ENCODE measurements at regions not wholly inside any gene's neighbourhood (a gene's known extent, or its start where the extent isn't known, plus 50 kb on each side); places are given as distances from the start of the nearest gene placed in this dataset.

DNA sequence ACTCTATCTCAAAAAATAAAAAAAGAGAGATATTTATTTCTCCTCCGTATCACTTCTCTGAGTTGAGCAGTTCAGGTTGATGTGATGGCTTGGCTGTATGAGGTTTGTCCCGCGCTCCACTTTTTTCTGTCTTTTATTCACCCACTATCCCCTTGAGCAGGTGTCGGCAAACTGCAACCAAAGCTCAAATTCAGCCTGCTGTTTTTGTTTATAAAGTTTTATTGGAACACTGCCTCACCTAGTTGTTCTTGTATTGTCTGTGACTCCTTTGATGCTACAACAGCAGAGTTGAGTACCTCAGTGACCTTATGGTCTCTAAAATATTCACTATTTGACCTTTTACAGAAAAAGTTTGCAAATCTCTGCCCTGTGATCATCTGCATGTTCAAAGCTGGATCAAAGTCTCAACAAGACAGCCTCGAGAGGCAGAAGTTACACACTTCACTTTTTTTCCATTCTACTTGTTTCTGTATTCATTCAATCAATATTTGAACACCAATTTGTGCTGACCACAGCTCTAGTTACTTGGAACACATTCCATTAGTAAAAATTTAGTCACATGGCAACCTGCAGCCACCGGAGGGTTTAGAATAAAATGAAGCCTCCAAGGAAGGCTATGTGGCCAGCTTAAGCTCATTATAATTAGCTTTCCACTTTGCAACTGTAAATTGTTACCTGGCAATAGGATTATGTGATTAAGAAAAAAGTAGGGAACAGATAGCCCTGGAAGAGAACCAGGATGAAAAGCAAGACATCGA, 945.8 kb downstream of the KCNJ2 start:
- no peak overlapping the region for H3K27ac Mint-ChIP-seq
- H3K9me3 Mint-ChIP-seq, result peaks cover 2 to 25% (median 4%) of the 10 kb centered on the region in 3 donors
- H3K4me1 Mint-ChIP-seq, result peaks cover 0 to 2% (median 0%) of the 10 kb centered on the region in 3 donors
- no peak overlapping the region for H3K4me3 Mint-ChIP-seq
- no peaks in the 10 kb centered on the region for H3K27me3 Mint-ChIP-seq
- H3K36me3 Mint-ChIP-seq, result peaks cover 2% of the 10 kb centered on the region

DNA sequence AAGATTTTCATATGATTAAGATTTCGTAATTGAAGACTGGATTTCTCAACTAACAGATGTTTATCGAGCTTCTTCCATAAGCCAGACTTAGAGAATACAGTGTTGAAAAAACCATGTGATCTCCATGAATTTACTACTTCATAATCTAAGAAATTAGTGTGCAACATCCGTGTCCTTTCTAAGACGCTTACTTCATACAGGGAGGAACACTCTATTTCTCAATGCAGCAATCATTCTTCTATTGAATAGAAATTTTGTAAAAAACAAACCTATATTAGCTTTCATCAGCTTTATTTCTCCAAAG, 946.3 kb downstream of the KCNJ2 start:
- no peak overlapping the region for H3K4me3 Mint-ChIP-seq
- H3K27me3 Mint-ChIP-seq, result no peaks in the 10 kb centered on the region
- H3K27ac Mint-ChIP-seq, result no peak overlapping the region
- peaks cover 2% of the 10 kb centered on the region for H3K36me3 Mint-ChIP-seq
- H3K4me1 Mint-ChIP-seq, result peaks cover 0 to 2% (median 0%) of the 10 kb centered on the region in 3 donors
- H3K9me3 Mint-ChIP-seq, result peaks cover 1 to 25% (median 2%) of the 10 kb centered on the region in 3 donors

DNA sequence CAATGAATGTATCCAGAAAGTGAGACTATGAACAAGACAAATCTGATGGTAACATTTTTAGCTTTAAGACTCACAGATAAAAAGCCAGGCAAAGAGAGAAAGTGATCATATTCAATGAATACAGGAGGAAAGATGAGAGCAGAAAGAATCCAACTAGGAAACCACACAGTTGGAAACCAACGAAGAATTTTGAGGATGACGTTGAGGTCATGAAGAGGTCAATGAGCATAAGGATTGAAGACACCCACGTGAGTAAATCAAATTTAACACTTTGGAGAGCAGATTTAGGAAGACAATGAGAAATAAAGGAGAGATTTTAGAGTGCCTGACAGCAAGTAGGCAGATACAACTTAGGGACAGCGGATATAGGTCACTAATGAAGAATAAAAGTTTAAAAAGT, 948.1 kb downstream of the KCNJ2 start:
- Mint-ChIP-seq H3K9me3 (peaks cover 1 to 19% (median 2%) of the 10 kb centered on the region in 3 donors), H3K4me1 (peaks cover 0 to 2% (median 0%) of the 10 kb centered on the region in 3 donors), H3K27me3 (no peaks in the 10 kb centered on the region), H3K4me3 (no peak overlapping the region), H3K27ac (no peak overlapping the region), H3K36me3 (peaks cover 2% of the 10 kb centered on the region)

- peaks cover 1 to 19% (median 2%) of the 10 kb centered on the region in 3 donors for H3K9me3 Mint-ChIP-seq
- no peak overlapping the region for H3K27ac Mint-ChIP-seq
- no peaks in the 10 kb centered on the region for H3K27me3 Mint-ChIP-seq
- no peak overlapping the region for H3K4me3 Mint-ChIP-seq
- H3K4me1 Mint-ChIP-seq, result peaks cover 0 to 2% (median 0%) of the 10 kb centered on the region in 3 donors
- peaks cover 2% of the 10 kb centered on the region for H3K36me3 Mint-ChIP-seq
Observed at GRCh38 chr17:71118039-71118438, 948.7 kb downstream of the KCNJ2 start.

DNA sequence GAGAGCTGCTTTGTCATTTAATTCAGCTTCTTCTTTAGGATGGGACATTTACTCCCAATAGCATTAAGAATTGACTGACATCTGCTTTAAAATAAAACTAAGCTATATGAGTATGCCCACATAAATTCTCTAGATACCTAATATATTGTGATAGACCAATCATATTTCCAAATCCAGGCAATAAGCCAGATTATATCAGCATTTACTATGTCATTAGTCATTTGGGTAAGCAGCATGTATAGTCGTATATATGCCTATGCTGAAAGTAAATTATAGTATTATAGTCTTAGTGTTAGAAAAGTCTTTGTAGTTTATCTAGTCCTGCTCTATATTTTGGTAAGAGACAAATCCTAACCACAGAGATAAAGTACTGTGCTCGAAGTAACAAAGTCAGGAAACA, 958.1 kb downstream of the KCNJ2 start:
- Mint-ChIP-seq H3K4me3 (no peak overlapping the region), H3K9me3 (peaks cover 2 to 4% (median 2%) of the 10 kb centered on the region in 3 donors), H3K27me3 (no peaks in the 10 kb centered on the region), H3K4me1 (no peaks in the 10 kb centered on the region), H3K27ac (no peak overlapping the region), H3K36me3 (no peaks in the 10 kb centered on the region)

- Mint-ChIP-seq H3K4me1 (no peaks in the 10 kb centered on the region), H3K36me3 (no peaks in the 10 kb centered on the region), H3K4me3 (no peak overlapping the region), H3K9me3 (peaks cover 0 to 6% (median 2%) of the 10 kb centered on the region in 3 donors), H3K27me3 (no peaks in the 10 kb centered on the region), H3K27ac (no peak overlapping the region)
Observed at GRCh38 chr17:71142333-71142732, 973.0 kb downstream of the KCNJ2 start.

- Mint-ChIP-seq H3K27ac (no peak overlapping the region), H3K4me1 (no peaks in the 10 kb centered on the region), H3K4me3 (no peak overlapping the region), H3K9me3 (peaks cover 0 to 4% (median 4%) of the 10 kb centered on the region in 3 donors), H3K36me3 (no peaks in the 10 kb centered on the region), H3K27me3 (no peaks in the 10 kb centered on the region)
Observed at GRCh38 chr17:71145486-71145885, 975.3 kb upstream of the SOX9 start.

- Mint-ChIP-seq H3K36me3 (no peaks in the 10 kb centered on the region), H3K4me1 (no peaks in the 10 kb centered on the region), H3K27me3 (no peaks in the 10 kb centered on the region), H3K4me3 (no peak overlapping the region), H3K27ac (no peak overlapping the region), H3K9me3 (peaks cover 0 to 2% (median 0%) of the 10 kb centered on the region in 3 donors)
Observed at GRCh38 chr17:71147906-71148305, 972.9 kb upstream of the SOX9 start.

DNA sequence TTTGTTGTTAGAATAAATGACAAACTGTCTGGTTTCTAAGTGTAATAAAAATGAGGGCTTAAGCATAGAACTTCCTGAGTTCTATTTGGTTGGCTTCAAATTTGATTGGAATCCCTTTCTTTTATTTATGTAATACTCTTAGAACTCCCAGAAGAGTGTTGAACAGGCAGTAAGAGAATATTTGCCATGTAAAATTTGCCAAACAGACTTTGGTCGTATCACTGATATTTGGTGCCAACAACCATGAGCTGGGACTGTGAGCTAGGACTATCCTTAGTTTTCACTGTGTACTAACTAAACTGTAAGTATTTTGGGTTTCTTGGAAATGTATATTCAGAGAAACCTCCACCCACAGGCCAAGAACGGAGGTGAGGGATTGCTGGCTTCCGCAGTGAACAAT, 971.2 kb upstream of the SOX9 start:
- H3K4me1 Mint-ChIP-seq, result no peaks in the 10 kb centered on the region
- no peak overlapping the region for H3K4me3 Mint-ChIP-seq
- H3K36me3 Mint-ChIP-seq, result no peaks in the 10 kb centered on the region
- no peak overlapping the region for H3K27ac Mint-ChIP-seq
- peaks cover 0 to 3% (median 2%) of the 10 kb centered on the region in 3 donors for H3K9me3 Mint-ChIP-seq
- H3K27me3 Mint-ChIP-seq, result no peaks in the 10 kb centered on the region

- Mint-ChIP-seq H3K27ac (no peak overlapping the region), H3K4me1 (no peaks in the 10 kb centered on the region), H3K4me3 (no peak overlapping the region), H3K9me3 (peaks cover 0 to 13% (median 2%) of the 10 kb centered on the region in 3 donors), H3K27me3 (no peaks in the 10 kb centered on the region), H3K36me3 (no peaks in the 10 kb centered on the region)
Observed at GRCh38 chr17:71157297-71157696, 963.5 kb upstream of the SOX9 start.

- Mint-ChIP-seq H3K27ac (no peak overlapping the region), H3K36me3 (no peaks in the 10 kb centered on the region), H3K27me3 (no peaks in the 10 kb centered on the region), H3K4me1 (no peaks in the 10 kb centered on the region), H3K4me3 (no peak overlapping the region), H3K9me3 (peaks cover 0 to 13% (median 2%) of the 10 kb centered on the region in 3 donors)
Observed at GRCh38 chr17:71158437-71158836, 962.4 kb upstream of the SOX9 start.

GRCh38 chr17:71163121-71163812, 957.6 kb upstream of the SOX9 start:
- Mint-ChIP-seq H3K36me3 (peaks cover under 1% of the 10 kb centered on the region), H3K4me3 (no peak overlapping the region), H3K27me3 (no peaks in the 10 kb centered on the region)

DNA sequence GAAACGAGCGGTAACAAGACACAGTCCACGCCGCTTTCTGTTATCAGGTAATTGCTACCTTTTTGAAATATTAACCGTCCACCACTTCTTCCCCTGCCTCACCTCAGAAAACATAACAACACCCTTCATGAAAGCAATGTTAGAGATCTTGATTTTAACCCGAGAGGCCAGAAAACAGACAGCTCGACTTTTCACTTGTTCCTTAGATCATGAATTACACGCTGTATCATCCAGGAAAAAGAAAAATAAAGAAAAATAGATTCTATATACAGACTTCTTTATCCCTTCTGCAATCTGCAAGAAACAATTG, 957.1 kb upstream of the SOX9 start:
- no peaks in the 10 kb centered on the region for H3K4me1 Mint-ChIP-seq
- no peak overlapping the region for H3K4me3 Mint-ChIP-seq
- peaks cover 2 to 8% (median 3%) of the 10 kb centered on the region in 3 donors for H3K9me3 Mint-ChIP-seq
- H3K27me3 Mint-ChIP-seq, result no peaks in the 10 kb centered on the region
- H3K36me3 Mint-ChIP-seq, result peaks cover 2% of the 10 kb centered on the region
- H3K27ac Mint-ChIP-seq, result no peak overlapping the region

More at GRCh38 chr17:71163121-71163812, 957.6 kb upstream of the SOX9 start:
- Mint-ChIP-seq H3K4me1 (no peaks in the 10 kb centered on the region), H3K27ac (no peak overlapping the region), H3K9me3 (peaks cover 1 to 11% (median 2%) of the 10 kb centered on the region in 3 donors)

- H3K27me3 Mint-ChIP-seq, result no peaks in the 10 kb centered on the region
- H3K4me3 Mint-ChIP-seq, result no peak overlapping the region
- H3K27ac Mint-ChIP-seq, result no peak overlapping the region
- peaks cover 2 to 8% (median 3%) of the 10 kb centered on the region in 3 donors for H3K9me3 Mint-ChIP-seq
- H3K36me3 Mint-ChIP-seq, result peaks cover 2% of the 10 kb centered on the region
- H3K4me1 Mint-ChIP-seq, result no peaks in the 10 kb centered on the region
Observed at GRCh38 chr17:71164561-71164960, 956.3 kb upstream of the SOX9 start.

DNA sequence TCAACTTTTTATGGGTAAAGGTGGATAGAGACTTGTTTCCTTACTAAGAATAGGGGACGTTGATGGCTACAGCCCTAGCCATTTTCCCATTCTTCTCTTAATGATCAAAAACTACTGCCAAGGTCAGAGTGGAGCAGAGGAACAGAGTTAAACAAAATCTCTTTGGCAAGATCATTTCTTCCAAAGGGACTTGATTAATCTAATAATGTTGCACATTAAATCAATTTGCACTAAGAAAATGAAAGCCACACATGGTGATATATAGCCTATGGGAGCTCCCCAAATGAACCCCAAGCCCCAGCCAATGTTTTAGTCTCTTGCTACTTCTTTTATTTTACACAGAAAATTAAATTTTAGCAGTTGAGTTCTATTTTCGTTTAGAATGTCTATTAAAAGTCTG, 954.5 kb upstream of the SOX9 start:
- Mint-ChIP-seq H3K27me3 (no peaks in the 10 kb centered on the region), H3K4me3 (no peak overlapping the region), H3K36me3 (peaks cover 2% of the 10 kb centered on the region), H3K4me1 (no peaks in the 10 kb centered on the region), H3K9me3 (peaks cover 0 to 8% (median 3%) of the 10 kb centered on the region in 3 donors), H3K27ac (no peak overlapping the region)

Measured in IgD-negative memory B cell (primary cell).